OCI-LY7 (cell line): ENCODE measurements at regions not wholly inside any gene's neighbourhood (a gene's known extent, or its start where the extent isn't known, plus 50 kb on each side); places are given as distances from the start of the nearest gene placed in this dataset.

ENCODE experiments used
- CTCF ChIP-seq: fragments of 200-600 bp; sonication (generic); conservative IDR thresholded peaks from 2 replicates; pipeline ENCODE4 v1.5.1; 2014; ENCODE audit warnings: mild to moderate bottlenecking, antibody characterized with exemption, low read length, moderate library complexity, mixed read lengths
- EZH2phosphoT487 ChIP-seq: fragments of 200-600 bp; sonication (generic); IDR thresholded peaks from 2 replicates; pipeline ENCODE4 v1.6.1; 2018; ENCODE audit warnings: low read depth, borderline replicate concordance, mild to moderate bottlenecking, mixed run types, antibody characterized with exemption, low read length, moderate library complexity, mixed read lengths

GRCh38 chr4:81282131-81282530 lies 67.1 kb upstream of the PRKG2 start:
- no peak for TF ChIP-seq CTCF
- TF ChIP-seq EZH2phosphoT487 = no peak
